Naive thymus-derived CD8-positive, alpha-beta T cell (primary cell): ENCODE measurements at regions not wholly inside any gene's neighbourhood (a gene's known extent, or its start where the extent isn't known, plus 50 kb on each side); places are given as distances from the start of the nearest gene placed in this dataset.
A peak's percentile ranks its signal among the peaks of the same experiment; 100 is the strongest.

Experiments
- ATAC-seq, 2 donors: fragments of 150-1000 bp; cut with Tn5 transposase in 1 of 2; sonication (Bioruptor Pico), chemical (Tn5 transposase) in 1 of 2; 1 replicate in 1 of 2; 2 replicates in 1 of 2; pipeline ENCODE4 v1.10.0; 2021; ENCODE audit warnings: mild to moderate bottlenecking in 2 of 2, moderate library complexity in 2 of 2
- POLR2A ChIA-PET: fragments of 350-600 bp; sonication (Branson Sonifier 250); formaldehyde crosslinking; loops from one replicate; lab custom pipeline; 2021; ENCODE audit warnings: antibody characterized with exemption; lab: Charles Lee
- DNase-seq, 10 donors: peaks; one replicate each; pipeline versions ENCODE4 v3.0.0 to v3.0.0-alpha.2; 2020 to 2022
- H3K27ac Mint-ChIP-seq, 10 donors: one replicate each; pipeline ENCODE4 v1.8.0; 2020 to 2022; ENCODE audit warnings: mild to moderate bottlenecking in 10 of 10, mixed read lengths in 10 of 10, moderate library complexity in 4 of 10, inconsistent platforms in 1 of 10
- H3K27me3 Mint-ChIP-seq, 5 donors: one replicate each; pipeline ENCODE4 v1.8.0; 2021 to 2022; ENCODE audit warnings: mixed read lengths in 5 of 5
- H3K36me3 Mint-ChIP-seq, 3 donors: one replicate each; pipeline ENCODE4 v1.8.0; 2020 to 2022; ENCODE audit warnings: mixed read lengths in 3 of 3, mild to moderate bottlenecking in 2 of 3, inconsistent platforms in 1 of 3
- H3K4me1 Mint-ChIP-seq, 4 donors: one replicate each; pipeline ENCODE4 v1.8.0; 2021 to 2022; ENCODE audit warnings: mixed read lengths in 4 of 4
- H3K4me3 Mint-ChIP-seq, 10 donors: one replicate each; pipeline ENCODE4 v1.8.0; 2020 to 2022; ENCODE audit warnings: mild to moderate bottlenecking in 10 of 10, mixed read lengths in 10 of 10, moderate library complexity in 6 of 10, inconsistent platforms in 1 of 10
- H3K9me3 Mint-ChIP-seq, 9 donors: one replicate each; pipeline ENCODE4 v1.8.0; 2020 to 2022; ENCODE audit warnings: mixed read lengths in 9 of 9, mild to moderate bottlenecking in 3 of 9, inconsistent platforms in 1 of 9, moderate library complexity in 1 of 9

- DNase-seq, result no peak
- Mint-ChIP-seq H3K27me3 (no peaks in the 10 kb centered on the region), H3K36me3 (no peaks in the 10 kb centered on the region), H3K27ac (peak overlapping the region in 2 of 10 donors; percentile 13 to 20), H3K9me3 (peaks cover 0 to 1% (median 0%) of the 10 kb centered on the region in 9 donors), H3K4me3 (no peak overlapping the region), H3K4me1 (peaks cover 0 to 8% (median 6%) of the 10 kb centered on the region in 4 donors)
- no peak for ATAC-seq
- POLR2A ChIA-PET, result no interaction called here
Observed at GRCh38 chr10:43983405-43983804, 334.7 kb upstream of the ZNF32 start.

- no peak for ATAC-seq
Observed at GRCh38 chr10:43982250-43982649, 333.6 kb upstream of the ZNF32 start.

GRCh38 chr10:43981696-43982095 is 333.0 kb upstream of the ZNF32 start:
- no peak overlapping the region for H3K4me3 Mint-ChIP-seq

More at GRCh38 chr10:43982250-43982649, 333.6 kb upstream of the ZNF32 start:
- Mint-ChIP-seq H3K27ac (no peak overlapping the region), H3K4me3 (no peak overlapping the region), H3K36me3 (no peaks in the 10 kb centered on the region), H3K9me3 (no peaks in the 10 kb centered on the region), H3K4me1 (peaks cover 0 to 11% (median 6%) of the 10 kb centered on the region in 4 donors), H3K27me3 (no peaks in the 10 kb centered on the region)
- DNase-seq, result no peak
- POLR2A ChIA-PET, result no interaction called here

GRCh38 chr10:43981232-43981631 is 332.6 kb upstream of the ZNF32 start:
- no peak overlapping the region for H3K4me3 Mint-ChIP-seq
- H3K4me1 Mint-ChIP-seq, result peaks cover 0 to 11% (median 6%) of the 10 kb centered on the region in 4 donors
- no peak overlapping the region for H3K27ac Mint-ChIP-seq
- H3K9me3 Mint-ChIP-seq, result no peaks in the 10 kb centered on the region
- POLR2A ChIA-PET, result no interaction called here
- H3K36me3 Mint-ChIP-seq, result no peaks in the 10 kb centered on the region
- no peaks in the 10 kb centered on the region for H3K27me3 Mint-ChIP-seq
- DNase-seq (no peak), ATAC-seq (no peak)

More at GRCh38 chr10:43981696-43982095, 333.0 kb upstream of the ZNF32 start:
- Mint-ChIP-seq H3K27me3 (no peaks in the 10 kb centered on the region), H3K27ac (peak overlapping the region in 1 of 10 donors; percentile 10), H3K36me3 (no peaks in the 10 kb centered on the region), H3K9me3 (no peaks in the 10 kb centered on the region), H3K4me1 (peaks cover 0 to 11% (median 6%) of the 10 kb centered on the region in 4 donors)
- POLR2A ChIA-PET, result no interaction called here
- ATAC-seq (no peak), DNase-seq (no peak)

GRCh38 chr10:43980715-43981114 is 332.0 kb upstream of the ZNF32 start:
- H3K4me1 Mint-ChIP-seq, result peaks cover 0 to 11% (median 6%) of the 10 kb centered on the region in 4 donors
- H3K9me3 Mint-ChIP-seq, result no peaks in the 10 kb centered on the region
- ATAC-seq (no peak), DNase-seq (no peak)
- no peak overlapping the region for H3K4me3 Mint-ChIP-seq
- no peak overlapping the region for H3K27ac Mint-ChIP-seq
- no peaks in the 10 kb centered on the region for H3K36me3 Mint-ChIP-seq
- POLR2A ChIA-PET, result no interaction called here
- H3K27me3 Mint-ChIP-seq, result no peaks in the 10 kb centered on the region

GRCh38 chr10:43980313-43980712 is 331.6 kb upstream of the ZNF32 start:
- Mint-ChIP-seq H3K27me3 (no peaks in the 10 kb centered on the region), H3K27ac (no peak overlapping the region), H3K4me3 (no peak overlapping the region), H3K36me3 (no peaks in the 10 kb centered on the region), H3K9me3 (no peaks in the 10 kb centered on the region), H3K4me1 (peaks cover 2 to 11% (median 6%) of the 10 kb centered on the region in 4 donors)
- DNase-seq, result no peak
- no peak for ATAC-seq
- POLR2A ChIA-PET, result no interaction called here

GRCh38 chr10:43979551-43979950 is 330.9 kb upstream of the ZNF32 start:
- no peaks in the 10 kb centered on the region for H3K36me3 Mint-ChIP-seq
- H3K4me3 Mint-ChIP-seq, result no peak overlapping the region
- POLR2A ChIA-PET, result no interaction called here
- H3K4me1 Mint-ChIP-seq, result peaks cover 2 to 11% (median 6%) of the 10 kb centered on the region in 4 donors
- ATAC-seq (no peak), DNase-seq (no peak)
- no peaks in the 10 kb centered on the region for H3K9me3 Mint-ChIP-seq
- peak overlapping the region in 1 of 10 donors; percentile 77 for H3K27ac Mint-ChIP-seq
- no peaks in the 10 kb centered on the region for H3K27me3 Mint-ChIP-seq

- Mint-ChIP-seq H3K4me1 (peaks cover 3 to 11% (median 6%) of the 10 kb centered on the region in 4 donors), H3K4me3 (no peak overlapping the region), H3K27ac (no peak overlapping the region), H3K9me3 (no peaks in the 10 kb centered on the region), H3K36me3 (no peaks in the 10 kb centered on the region), H3K27me3 (no peaks in the 10 kb centered on the region)
- POLR2A ChIA-PET, result no interaction called here
- DNase-seq (no peak), ATAC-seq (no peak)
Observed at GRCh38 chr10:43978936-43979335, 330.3 kb upstream of the ZNF32 start.

GRCh38 chr10:43978091-43978490 is 329.4 kb upstream of the ZNF32 start:
- no peak for DNase-seq
- Mint-ChIP-seq H3K4me1 (peaks cover 4 to 11% (median 6%) of the 10 kb centered on the region in 4 donors), H3K36me3 (no peaks in the 10 kb centered on the region), H3K4me3 (no peak overlapping the region), H3K27ac (no peak overlapping the region), H3K9me3 (no peaks in the 10 kb centered on the region), H3K27me3 (peaks cover 0 to 2% (median 0%) of the 10 kb centered on the region in 5 donors)
- POLR2A ChIA-PET, result no interaction called here
- no peak for ATAC-seq

GRCh38 chr10:43976292-43976691 is 327.6 kb upstream of the ZNF32 start:
- no peak overlapping the region for H3K27ac Mint-ChIP-seq
- POLR2A ChIA-PET, result no interaction called here
- H3K36me3 Mint-ChIP-seq, result no peaks in the 10 kb centered on the region
- H3K9me3 Mint-ChIP-seq, result no peaks in the 10 kb centered on the region
- H3K4me1 Mint-ChIP-seq, result peaks cover 4 to 11% (median 6%) of the 10 kb centered on the region in 4 donors
- no peak for DNase-seq
- H3K4me3 Mint-ChIP-seq, result no peak overlapping the region
- peaks cover 0 to 4% (median 0%) of the 10 kb centered on the region in 5 donors for H3K27me3 Mint-ChIP-seq
- no peak for ATAC-seq

GRCh38 chr10:43973801-43974200 is 325.1 kb upstream of the ZNF32 start:
- ATAC-seq, result no peak
- POLR2A ChIA-PET, result no interaction called here
- no peak overlapping the region for H3K4me3 Mint-ChIP-seq
- no peak overlapping the region for H3K27ac Mint-ChIP-seq
- no peak for DNase-seq
- H3K36me3 Mint-ChIP-seq, result no peaks in the 10 kb centered on the region
- peaks cover 0 to 4% (median 2%) of the 10 kb centered on the region in 4 donors for H3K4me1 Mint-ChIP-seq
- H3K27me3 Mint-ChIP-seq, result peaks cover 0 to 10% (median 3%) of the 10 kb centered on the region in 5 donors
- no peaks in the 10 kb centered on the region for H3K9me3 Mint-ChIP-seq

GRCh38 chr10:43972976-43973647 is 324.4 kb upstream of the ZNF32 start:
- H3K4me3 Mint-ChIP-seq, result no peak overlapping the region
- ATAC-seq, result no peak

GRCh38 chr10:43971981-43972380 is 323.3 kb upstream of the ZNF32 start:
- Mint-ChIP-seq H3K4me1 (peaks cover 0 to 4% (median 0%) of the 10 kb centered on the region in 4 donors), H3K27ac (no peak overlapping the region), H3K9me3 (no peaks in the 10 kb centered on the region), H3K27me3 (peaks cover 0 to 14% (median 3%) of the 10 kb centered on the region in 5 donors), H3K36me3 (no peaks in the 10 kb centered on the region), H3K4me3 (no peak overlapping the region)
- no peak for DNase-seq
- POLR2A ChIA-PET, result no interaction called here
- no peak for ATAC-seq

More at GRCh38 chr10:43972976-43973647, 324.4 kb upstream of the ZNF32 start:
- Mint-ChIP-seq H3K27ac (no peak overlapping the region), H3K4me1 (peaks cover 0 to 4% (median 1%) of the 10 kb centered on the region in 4 donors), H3K36me3 (no peaks in the 10 kb centered on the region), H3K9me3 (no peaks in the 10 kb centered on the region), H3K27me3 (peaks cover 0 to 14% (median 3%) of the 10 kb centered on the region in 5 donors)
- POLR2A ChIA-PET, result no interaction called here
- no peak for DNase-seq
